IPS DF 19.7 (cell line): ENCODE measurements at regions not wholly inside any gene's neighbourhood (a gene's known extent, or its start where the extent isn't known, plus 50 kb on each side); places are given as distances from the start of the nearest gene placed in this dataset.
A peak's percentile ranks its signal among the peaks of the same experiment; 100 is the strongest.
"Not testable (repeated sequence)": the region's sequence is repeated elsewhere in the genome, so short reads cannot be mapped to it uniquely, and the experiment has no call there.

Experiments
- DNase-seq: peaks from one replicate; pipeline ENCODE4 v3.0.0-alpha.2; 2013; ENCODE audit warnings: low read depth, low spot score

DNA sequence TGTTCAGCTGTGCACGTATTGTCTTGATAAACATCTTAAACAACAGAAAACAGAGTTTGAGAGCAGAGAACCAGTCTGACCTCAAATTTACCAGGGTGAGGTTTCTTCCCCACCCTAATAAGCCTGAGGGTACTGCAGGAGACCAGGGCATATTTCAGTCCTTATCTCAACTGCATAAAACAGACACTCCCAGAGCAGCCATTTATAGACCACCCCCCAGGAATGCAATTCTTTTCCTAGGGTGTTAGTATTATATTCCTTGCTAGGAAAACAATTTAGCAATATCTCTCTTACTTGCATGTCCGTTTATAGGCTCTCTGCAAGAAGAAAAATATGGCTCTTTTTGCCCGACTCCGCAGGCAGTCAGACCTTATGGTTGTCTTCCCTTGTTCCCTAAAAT, 747.2 kb downstream of the TTLL7 start:
- not testable (repeated sequence) for DNase-seq

DNA sequence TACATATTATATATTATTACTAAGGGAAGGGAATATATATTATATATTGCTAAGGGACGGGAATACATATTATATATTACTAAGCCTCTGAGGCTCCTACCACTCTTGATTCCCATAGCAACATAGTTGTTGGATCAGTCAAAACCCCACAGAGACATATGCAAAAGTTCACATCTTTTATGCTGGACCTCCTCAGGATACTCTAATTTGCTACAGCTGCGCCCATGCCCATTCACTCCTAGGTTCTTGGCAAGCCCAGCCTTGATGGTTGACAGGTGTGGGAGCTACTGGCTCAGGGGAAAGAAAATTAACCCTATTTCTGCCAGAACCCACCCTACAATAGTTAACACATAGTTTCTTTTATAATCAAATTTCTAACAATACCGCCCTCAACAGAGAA, 752.2 kb downstream of the TTLL7 start:
- not testable (repeated sequence) for DNase-seq

DNA sequence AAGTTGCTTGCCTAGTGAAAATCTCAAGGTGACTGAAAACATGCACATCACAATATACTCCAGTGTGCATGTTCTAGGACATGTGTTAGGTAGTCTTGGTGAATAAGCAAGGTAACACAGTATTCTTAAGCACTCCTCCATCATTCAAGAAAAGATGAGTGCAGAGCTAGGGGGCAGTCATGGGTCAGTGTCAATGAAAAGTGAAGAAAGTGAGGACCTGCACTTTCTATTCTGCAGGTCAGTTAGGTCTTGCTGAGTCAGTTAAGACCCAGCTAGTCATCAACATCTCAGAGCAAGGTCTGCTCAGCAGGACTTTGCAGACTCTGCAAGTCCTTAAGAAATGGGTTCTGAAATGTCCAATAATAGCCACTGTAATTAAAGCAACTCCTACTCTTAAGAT, 754.1 kb downstream of the TTLL7 start:
- DNase-seq = not testable (repeated sequence)

DNA sequence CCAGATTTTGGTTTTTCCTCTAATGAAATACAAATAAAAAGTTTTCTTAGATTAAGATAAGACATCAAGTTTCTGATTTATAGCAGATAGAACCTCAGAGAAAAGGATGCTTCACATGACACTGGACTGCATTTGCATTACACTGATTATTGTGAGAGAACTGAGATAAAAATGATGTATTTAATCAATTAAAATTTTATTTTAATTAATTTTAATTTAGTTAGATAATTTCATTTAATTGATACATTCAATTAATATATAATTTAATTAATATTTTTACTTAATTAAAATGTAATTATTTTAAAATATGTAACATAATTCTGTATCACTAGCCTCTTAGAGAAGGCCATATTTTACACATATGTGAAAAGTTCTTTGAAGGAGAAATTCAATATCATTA, 759.4 kb downstream of the TTLL7 start:
- DNase-seq = not testable (repeated sequence)

DNA sequence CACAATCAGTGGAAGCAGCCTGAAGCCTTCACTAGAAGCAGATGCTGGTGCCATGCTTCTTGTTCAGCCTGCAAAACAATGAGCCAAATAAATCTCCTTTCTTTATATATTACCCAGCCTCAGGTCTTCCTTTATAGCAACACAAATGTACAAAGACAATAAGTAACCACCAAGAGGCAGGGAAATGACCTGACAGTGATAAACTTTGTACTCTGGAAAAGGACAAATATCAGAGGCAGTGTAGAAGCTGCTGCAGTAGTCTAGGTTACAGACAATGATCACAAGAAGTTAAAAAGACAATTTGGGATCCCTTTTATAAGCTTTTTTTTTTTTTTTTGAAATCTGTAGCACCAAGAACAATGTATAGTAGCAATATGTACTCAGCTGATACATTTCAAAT, 760.3 kb downstream of the TTLL7 start:
- DNase-seq = not testable (repeated sequence)

DNA sequence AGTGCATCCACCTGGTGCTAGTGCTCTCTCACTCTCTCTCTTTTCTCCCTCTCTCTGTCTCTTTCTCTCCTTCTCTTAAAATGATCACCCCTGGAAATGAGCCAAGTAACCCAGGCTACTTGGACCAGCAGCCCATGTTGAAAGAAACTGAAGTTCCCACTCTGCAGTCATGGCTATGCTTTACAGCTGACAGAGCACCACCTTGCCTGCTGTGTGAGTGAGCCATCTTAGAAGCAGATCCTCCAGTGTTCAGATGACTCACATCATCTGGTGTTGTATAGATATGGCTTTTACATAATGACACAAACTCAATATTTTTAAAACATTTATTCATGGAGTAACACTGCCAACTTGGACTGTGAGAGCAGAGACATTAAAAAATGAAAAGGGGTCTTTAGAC, 779.1 kb downstream of the TTLL7 start:
- DNase-seq = not testable (repeated sequence)

DNA sequence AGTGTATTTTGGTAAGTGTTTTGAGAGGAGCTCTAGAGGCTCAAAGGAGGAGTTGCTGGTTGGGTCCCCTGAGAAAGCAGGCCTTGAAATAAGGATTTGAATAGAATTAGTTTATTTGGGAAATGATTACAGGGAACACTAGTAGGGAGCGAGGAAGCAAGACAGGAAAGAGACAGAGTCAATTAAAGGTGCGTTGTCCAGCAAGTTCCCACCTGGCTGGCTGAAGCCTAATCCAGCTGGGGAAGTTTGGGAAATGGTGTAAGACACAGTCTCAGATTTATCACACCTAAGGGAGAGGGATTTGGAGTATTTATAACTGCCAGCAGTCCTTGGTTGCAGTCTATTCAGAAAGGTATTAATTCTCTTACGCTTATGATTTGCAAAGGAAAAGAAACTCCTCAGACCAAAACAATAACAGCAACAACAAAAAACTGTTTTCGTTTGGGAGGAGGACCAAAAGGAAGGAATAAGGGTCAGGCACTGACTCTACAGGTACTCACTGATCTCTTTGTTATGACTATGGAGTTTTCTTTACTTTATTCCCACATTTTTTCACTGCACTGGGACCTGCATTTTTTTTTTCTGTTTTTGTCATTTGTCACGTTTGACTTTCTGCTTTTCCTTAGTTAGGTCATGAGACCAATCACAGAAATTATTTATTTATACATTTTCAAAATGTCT, 780.8 kb downstream of the TTLL7 start:
- not testable (repeated sequence) for DNase-seq

DNA sequence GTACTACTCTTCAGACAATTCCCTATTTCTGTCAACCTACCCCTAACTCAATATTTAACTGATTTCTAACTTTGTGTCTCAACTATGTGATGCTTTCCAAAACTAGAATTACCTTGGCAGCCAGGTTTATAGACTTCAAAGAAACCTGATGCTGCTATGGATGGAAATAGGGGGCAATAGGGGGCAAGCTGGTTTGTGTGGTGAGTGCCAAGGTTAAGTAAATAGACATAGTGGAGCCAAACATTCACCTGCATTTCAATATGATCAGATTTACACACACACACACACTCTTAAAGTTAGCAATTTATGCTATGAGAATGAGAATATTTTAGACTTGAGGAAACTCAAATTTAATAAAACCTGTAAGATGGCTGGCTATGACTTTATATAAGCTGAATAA, 784.6 kb downstream of the TTLL7 start:
- DNase-seq = not testable (repeated sequence)

DNA sequence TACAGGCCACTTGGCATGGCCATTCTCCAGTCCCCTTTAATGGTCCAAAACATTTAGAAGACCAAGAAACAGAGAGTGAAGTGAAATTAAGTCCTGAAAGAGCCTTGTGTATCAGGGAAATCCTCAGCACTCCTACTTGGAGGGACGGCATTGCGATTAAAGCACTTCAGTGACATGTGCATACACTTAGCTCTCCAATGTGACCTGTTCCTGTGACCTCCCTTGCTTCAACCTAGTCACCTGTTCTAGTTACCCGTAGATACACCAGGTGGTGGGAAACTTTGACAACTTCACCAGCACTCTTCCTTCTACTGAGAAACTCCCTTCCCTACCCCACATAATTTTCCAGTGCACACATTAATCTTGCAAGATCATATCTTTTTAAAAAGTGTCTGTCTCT, 785.3 kb downstream of the TTLL7 start:
- DNase-seq = not testable (repeated sequence)

DNA sequence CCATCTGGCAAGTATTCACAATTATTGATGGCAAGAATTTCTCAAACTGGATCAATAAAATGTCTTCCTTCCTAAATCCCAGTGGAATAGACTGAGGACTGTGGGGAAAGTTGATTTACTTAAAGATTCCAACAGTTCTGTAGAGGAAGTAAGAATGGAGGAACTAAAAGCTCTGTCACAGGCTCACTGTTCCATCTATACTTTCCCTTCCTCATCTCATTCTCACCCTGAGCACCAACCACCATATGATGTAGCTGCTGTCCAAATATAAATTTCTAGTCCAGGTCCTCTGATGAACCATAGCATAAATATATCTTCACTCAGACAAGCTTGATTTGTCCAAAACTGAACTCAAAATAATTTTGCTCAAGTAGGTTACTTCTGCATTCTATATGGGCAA, 786.9 kb downstream of the TTLL7 start:
- DNase-seq = not testable (repeated sequence)

DNA sequence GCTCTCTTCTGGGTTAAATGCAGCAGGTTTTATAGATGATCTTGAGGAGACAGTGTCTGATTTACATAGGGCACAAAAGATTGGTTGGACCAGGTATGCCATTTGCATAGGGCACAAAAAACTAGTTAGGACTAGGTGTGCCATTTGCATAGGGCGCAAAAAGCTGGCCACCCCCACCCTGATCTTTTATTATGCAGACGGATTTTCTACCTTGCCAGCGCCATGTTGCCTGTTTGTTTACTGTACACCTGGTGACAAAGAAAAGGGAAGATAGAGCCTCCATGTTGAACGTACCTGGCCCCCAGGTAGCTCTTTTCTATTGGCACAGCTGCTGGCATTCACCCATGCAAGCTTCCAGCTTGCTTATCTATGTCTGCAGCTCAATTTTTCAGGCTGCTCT, 790.4 kb downstream of the TTLL7 start:
- peak; percentile 20 for DNase-seq

DNA sequence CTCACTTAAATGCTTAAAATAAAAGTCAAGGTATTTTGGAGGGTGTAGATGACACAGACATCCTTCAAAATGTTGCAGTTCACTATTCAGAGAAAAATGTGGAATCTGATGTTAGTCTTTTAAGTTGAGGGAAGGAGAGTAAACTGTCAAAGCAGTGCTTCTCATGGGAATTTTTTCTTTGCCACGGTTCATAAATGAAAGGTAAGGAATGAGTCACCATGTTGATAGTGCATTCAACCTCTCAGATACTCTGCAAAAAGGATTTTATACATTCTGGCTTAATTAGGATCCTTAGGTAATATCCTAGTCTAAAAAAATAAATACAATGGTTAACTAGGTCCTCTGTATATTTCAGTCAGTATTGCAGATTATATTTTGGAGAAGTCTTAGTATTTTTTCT, 804.3 kb downstream of the TTLL7 start:
- not testable (repeated sequence) for DNase-seq

DNA sequence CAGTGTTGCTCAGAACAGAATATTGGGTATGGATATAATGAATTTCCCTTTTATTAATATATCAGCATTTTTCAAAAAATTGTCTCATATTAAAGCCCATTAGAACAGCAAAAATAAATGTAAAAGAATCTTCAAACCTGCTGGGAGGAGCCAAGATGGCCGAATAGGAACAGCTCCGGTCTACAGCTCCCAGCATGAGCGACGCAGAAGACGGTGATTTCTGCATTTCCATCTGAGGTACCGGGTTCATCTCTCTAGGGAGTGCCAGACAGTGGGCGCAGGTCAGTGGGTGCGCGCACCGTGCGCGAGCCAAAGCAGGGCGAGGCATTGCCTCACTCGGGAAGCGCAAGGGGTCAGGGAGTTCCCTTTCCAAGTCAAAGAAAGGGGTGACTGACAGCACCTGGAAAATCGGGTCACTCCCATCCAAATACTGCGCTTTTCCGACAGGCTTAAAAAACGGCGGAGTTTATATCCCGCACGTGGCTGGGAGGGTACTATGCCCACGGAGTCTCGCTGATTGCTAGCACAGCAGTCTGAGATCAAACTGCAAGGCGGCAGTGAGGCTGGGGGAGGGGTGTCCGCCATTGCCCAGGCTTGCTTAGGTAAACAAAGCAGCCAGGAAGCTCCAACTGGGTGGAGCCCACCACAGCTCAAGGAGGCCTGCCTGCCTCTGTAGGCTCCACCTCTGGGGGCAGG, 816.8 kb downstream of the TTLL7 start:
- DNase-seq = not testable (repeated sequence)

DNA sequence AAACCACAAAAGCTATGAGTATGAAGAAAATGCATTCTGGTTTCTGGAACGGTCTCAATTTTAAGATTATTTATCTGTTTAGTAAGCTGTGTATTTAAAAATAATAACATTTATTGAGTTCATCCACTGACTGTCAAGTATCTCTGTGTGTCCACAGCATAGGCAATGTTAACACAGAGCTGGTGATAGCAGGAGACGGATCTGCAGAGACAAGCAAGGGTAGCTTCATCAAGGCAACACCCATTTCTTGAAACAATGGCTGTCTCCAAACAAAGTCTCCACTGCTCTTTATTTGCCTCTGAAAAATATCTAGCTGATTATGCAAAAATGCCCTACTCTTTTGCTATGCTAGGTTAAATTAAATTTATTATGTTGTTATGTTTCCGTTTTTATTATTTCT, 818.3 kb downstream of the TTLL7 start:
- not testable (repeated sequence) for DNase-seq

DNA sequence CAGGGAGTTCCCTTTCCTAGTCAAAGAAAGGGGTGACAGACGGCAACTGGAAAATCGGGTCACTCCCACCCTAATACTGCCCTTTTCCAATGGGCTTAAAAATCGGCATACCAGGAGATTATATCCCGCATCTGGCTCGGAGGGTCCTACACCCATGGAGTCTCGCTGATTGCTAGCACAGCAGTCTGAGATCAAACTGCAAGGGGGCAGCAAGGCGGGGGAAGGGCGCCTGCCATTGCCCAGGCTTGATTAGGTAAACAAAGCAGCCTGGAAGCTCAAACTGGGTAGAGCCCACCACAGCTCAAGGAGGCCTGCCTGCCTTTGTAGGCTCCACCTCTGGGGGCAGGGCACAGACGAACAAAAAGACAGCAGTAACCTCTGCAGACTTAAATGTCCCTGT, 831.3 kb downstream of the TTLL7 start:
- DNase-seq = not testable (repeated sequence)

DNA sequence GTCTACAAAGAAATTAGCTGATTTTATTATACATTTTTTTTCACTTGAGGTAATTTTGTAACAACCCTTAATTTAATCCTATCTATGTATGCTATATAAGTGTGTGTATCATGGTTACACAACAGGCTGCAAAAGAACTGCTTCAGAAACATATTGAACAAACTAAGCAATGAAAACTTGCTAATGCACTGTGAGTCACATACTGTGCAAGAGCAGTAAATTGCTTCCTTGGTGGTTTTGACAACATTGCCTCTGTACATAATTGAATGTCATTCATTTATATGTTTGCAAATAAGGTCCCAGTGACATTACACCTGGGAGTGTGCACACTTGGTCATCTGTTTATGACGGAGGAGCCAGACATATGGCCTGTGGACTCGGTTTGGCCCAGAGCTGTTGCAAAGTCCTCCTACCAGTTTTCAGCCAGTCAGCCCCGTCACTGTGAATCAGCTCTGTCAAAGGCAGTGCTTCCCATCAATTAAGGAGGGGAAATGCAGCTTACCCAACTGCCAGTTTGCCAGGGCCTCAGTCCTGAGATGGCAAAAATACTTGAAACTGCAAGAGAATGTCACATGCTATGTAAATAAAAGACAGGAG, 835.0 kb downstream of the TTLL7 start:
- not testable (repeated sequence) for DNase-seq

DNA sequence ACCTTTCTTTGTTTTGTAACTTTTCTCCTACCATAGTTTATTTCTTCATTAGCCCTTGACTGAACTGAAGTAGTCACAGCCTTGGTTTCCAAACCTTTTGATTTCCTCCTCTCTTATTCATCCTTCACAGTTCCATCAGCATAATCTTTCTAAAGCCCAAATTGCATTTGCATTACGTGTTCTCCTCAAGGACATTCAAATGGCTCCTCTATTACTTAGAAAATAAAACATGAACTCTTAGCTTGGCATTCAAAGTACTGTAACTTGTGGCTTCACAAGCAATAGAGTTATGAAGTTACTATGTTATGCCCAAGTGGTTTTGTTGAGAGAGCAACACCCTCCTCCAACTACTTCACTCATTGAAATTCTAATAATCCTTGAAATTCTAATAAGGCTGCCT, 840.0 kb downstream of the TTLL7 start:
- not testable (repeated sequence) for DNase-seq

DNA sequence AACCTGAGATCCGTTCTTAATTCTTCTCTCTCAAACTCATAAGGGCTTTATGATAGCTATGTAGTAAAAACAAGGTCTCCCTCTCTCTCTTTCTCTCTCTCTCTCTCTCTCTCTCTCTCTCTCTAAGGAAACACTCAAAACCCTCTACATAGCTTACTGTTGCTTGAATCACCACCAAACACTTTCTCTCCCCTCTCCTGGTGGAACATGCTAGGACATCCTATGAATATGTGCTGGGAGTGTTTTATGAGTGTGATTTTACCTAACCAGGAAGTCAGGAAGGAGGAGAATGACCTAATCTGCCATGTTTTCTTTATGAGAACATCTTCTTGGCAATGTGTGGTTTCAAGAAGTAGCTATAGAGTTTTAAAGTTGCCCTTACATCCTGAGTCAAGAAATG, 844.6 kb downstream of the TTLL7 start:
- DNase-seq = not testable (repeated sequence)

DNA sequence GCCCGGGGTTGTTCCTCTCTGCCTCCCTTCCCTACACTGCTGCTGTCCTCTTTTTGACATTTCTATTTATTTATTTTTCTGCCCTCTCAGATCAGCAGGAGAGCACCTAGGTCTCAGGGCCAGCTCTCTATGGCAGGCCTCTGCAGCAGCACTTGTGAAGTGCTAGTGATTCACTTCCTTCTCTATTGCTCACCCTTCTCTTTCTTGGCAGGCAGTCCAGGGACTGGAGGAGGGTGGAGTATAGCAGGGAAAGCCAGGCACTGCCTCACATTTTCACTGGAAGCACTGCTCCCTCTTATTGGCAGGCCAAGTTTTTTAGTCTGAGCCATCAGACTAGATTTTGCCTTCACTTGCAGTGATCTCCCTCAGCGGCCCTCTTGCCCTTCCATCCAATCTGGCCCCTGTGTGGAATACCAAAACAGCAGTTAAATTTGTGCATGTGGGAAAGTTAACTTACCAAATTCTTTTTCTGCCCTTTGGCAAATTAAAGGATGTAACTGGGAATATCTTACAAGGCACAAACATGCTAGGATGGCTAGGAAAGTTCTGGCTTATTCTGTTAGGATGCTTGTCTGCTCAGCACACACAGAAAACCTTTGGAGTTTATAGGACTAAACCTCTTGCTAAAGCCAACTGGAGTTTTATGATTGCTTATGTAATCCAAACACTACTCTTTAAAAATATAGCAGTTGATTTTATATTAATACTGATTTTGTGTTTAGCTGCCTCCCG, 847.6 kb downstream of the TTLL7 start:
- not testable (repeated sequence) for DNase-seq

DNA sequence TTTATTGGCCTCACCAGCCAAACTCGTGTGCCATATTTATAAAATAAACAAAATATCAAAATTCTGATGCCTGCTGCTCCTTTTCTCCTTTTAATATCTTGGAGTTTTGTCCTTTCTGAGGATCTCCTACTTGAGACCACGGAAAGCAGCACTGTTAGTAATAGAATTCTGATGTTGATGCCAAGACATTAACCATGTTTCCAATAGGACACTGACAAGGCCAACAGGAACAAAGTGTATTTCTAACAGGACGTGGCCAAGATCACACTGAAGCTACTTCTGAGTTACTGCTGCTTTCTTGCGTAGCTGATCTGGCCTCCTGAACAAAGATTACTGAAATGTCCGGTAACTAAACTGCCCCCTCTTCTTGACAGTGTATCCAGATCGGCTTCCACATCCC, 848.5 kb downstream of the TTLL7 start:
- DNase-seq = not testable (repeated sequence)

DNA sequence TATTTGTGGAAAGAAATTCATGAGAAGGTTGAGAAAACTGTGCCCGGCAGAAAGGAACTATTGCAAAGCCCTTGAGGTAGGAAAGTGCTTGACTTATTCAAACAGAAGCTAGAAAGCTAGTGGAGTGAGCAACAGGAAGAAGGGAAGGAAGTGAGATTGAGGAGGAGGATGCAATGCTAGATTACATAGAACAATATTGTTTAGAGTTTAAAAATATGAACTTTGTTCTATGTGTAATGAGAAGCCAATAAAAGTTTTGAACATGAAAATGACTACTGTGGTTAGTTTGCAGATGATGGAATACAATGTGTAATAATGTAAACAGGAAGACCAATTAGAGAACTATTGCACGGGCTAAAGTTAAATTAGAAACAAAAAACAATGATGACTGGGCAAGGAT, 853.1 kb downstream of the TTLL7 start:
- not testable (repeated sequence) for DNase-seq

DNA sequence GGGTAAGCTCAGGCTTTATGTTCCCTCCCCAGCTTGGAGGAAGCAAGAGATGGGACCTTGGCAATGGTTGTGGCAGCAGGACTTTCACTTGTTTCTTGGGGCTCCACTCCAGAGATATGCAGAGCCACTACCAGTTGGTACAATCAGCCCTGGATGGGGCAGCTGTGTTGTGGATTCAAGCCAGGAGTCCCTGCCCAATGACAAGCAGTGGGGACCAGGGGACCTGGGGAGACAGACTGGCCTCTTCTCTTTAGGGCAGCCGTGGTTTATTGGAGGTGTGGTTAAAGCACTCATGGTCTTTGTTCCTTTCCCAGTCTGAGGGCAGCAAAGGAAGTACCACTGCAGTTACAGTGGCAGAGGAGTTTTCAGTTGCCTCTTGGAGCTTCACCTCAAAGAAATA, 856.1 kb downstream of the TTLL7 start:
- DNase-seq = not testable (repeated sequence)
